ENCODE measurements at regions not wholly inside any gene's neighbourhood (a gene's known extent, or its start where the extent isn't known, plus 50 kb on each side); places are given as distances from the start of the nearest gene placed in this dataset.

GRCh38 chr20:54419531-54419930 is 55.9 kb upstream of the DOK5 start:
- Histone ChIP-seq H4K91ac (replicated peaks; ENCODE audit: insufficient read length, low read length) (no peak overlapping the region), H2BK15ac (ENCODE audit: low read length) (no peak overlapping the region), H4K5ac (ENCODE audit: insufficient read length, low read depth, low read length) (no peak overlapping the region), H3K4me1 (replicated peaks in 1 of 4; ENCODE audit: control insufficient read depth in 3 of 4, insufficient read depth in 4 of 4, low read length in 3 of 4) (no peaks in the 10 kb centered on the region), H2AFZ (ENCODE audit: low read length) (no peak overlapping the region), H2AK5ac (ENCODE audit: low read depth, low read length) (no peak overlapping the region), H3K27me3 (replicated peaks in 1 of 4; ENCODE audit: control insufficient read depth in 3 of 4, extremely low read depth in 1 of 4, insufficient read depth in 3 of 4, low read length in 3 of 4) (no peaks in the 10 kb centered on the region), H3K27ac (ENCODE audit: low read depth, low read length) (no peak overlapping the region), H4K20me1 (replicated peaks in 1 of 2; ENCODE audit: control insufficient read depth in 1 of 2, insufficient read depth in 2 of 2, low read length in 2 of 2) (no peaks in the 10 kb centered on the region), H2BK5ac (ENCODE audit: low read depth, low read length) (no peak overlapping the region), H3K79me2 (ENCODE audit: control insufficient read depth in 1 of 2, insufficient read depth in 2 of 2, low read length in 2 of 2) (no peaks in the 10 kb centered on the region), H3K9me3 (ENCODE audit: insufficient read depth in 2 of 2, low read depth in 1 of 2, low read length in 1 of 2) (peaks cover 0 to 1% of the 10 kb centered on the region in 2 experiments; a peak in 2 of 4 replicates), H2BK120ac (replicated peaks; ENCODE audit: low read depth, low read length) (no peak overlapping the region), H3K4ac (replicated peaks; ENCODE audit: insufficient read length, low read depth, low read length) (no peak overlapping the region), H2BK20ac (ENCODE audit: low read length) (no peak overlapping the region), H3K79me1 (ENCODE audit: low read depth, low read length) (no peaks in the 10 kb centered on the region), H3K14ac (ENCODE audit: insufficient read length) (no peak overlapping the region), H3K56ac (replicated peaks; ENCODE audit: insufficient read length, low read depth, low read length) (no peak overlapping the region), H3K9ac (replicated peaks in 1 of 4; ENCODE audit: extremely low read depth in 1 of 4, low read depth in 3 of 4, low read length in 3 of 4) (no peak overlapping the region), H3K18ac (ENCODE audit: extremely low read depth, low read length) (no peak overlapping the region), H3K23ac (ENCODE audit: insufficient read length) (no peak overlapping the region), H3K4me3 (ENCODE audit: extremely low read depth in 1 of 4, insufficient read depth in 2 of 4, low read depth in 3 of 4, low read length in 4 of 4) (no peak overlapping the region), H4K8ac (ENCODE audit: extremely low read depth, insufficient read depth, low read length) (no peak overlapping the region), H2BK12ac (ENCODE audit: low read depth, low read length) (no peak overlapping the region), H3K36me3 (ENCODE audit: control insufficient read depth in 2 of 4, insufficient read depth in 4 of 4, low read length in 3 of 4) (no peaks in the 10 kb centered on the region), H3K23me2 (ENCODE audit: low read depth, low read length) (no peaks in the 10 kb centered on the region), H3K4me2 (ENCODE audit: insufficient read depth in 1 of 2, low read depth in 2 of 2, low read length in 2 of 2) (no peak overlapping the region)
- CTCF ChIA-PET (ENCODE audit: partially characterized antibody) = no interaction called here
- FAIRE-seq (no peak), DNase-seq (ENCODE audit: low read depth in 1 of 2, low spot score in 2 of 2) (no peak)
- POLR2A ChIA-PET (ENCODE audit: partially characterized antibody) = no interaction called here
- TF ChIP-seq CTBP2 (IDR thresholded peaks at IDR 0.05; ENCODE audit: borderline replicate concordance, insufficient read depth, insufficient read length, low read length) = no peak
- TF ChIP-seq KDM4A (IDR thresholded peaks at IDR 0.05; ENCODE audit: low read depth, low read length, severe bottlenecking) = no peak

Data from H1 (cell line).